HG03103 (cell line): ENCODE measurements at regions not wholly inside any gene's neighbourhood (a gene's known extent, or its start where the extent isn't known, plus 50 kb on each side); places are given as distances from the start of the nearest gene placed in this dataset.
"Not testable (repeated sequence)": the region's sequence is repeated elsewhere in the genome, so short reads cannot be mapped to it uniquely, and the experiment has no call there.

Experiments
- ATAC-seq: cut with Tn5 transposase; IDR thresholded peaks from one replicate; pipeline ENCODE4 v1.9.1; 2021; ENCODE audit warnings: low read depth; ENCODE audit not compliant: unreplicated experiment

- peak; percentile 65 for ATAC-seq
These were observed 240.8 kb downstream of the KIF20B start for GRCh38 chr10:89942217-89942616.

- ATAC-seq: no peak
These were observed 242.7 kb downstream of the KIF20B start for GRCh38 chr10:89944138-89944537.

DNA sequence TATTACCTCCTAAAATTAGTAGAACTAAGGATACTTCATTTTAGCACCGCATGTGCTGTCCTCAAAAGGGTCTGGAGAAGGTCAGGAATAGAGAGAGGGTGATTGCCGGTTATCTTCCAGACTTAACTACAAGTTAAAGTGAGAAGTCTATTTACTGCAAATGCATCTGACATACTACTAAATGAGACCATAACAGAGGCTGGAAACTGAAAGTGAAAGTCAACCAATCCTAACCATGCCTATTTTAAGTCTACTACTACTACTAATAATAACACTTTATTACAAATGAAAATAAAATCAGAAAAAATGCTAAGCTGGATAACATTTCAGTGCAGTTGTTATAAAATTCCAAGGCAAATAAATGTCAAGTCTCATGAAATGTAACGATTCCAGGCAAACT lies 244.7 kb downstream of the KIF20B start:
- no peak for ATAC-seq

GRCh38 chr10:89949496-89949895 lies 248.1 kb downstream of the KIF20B start:
- no peak for ATAC-seq

DNA sequence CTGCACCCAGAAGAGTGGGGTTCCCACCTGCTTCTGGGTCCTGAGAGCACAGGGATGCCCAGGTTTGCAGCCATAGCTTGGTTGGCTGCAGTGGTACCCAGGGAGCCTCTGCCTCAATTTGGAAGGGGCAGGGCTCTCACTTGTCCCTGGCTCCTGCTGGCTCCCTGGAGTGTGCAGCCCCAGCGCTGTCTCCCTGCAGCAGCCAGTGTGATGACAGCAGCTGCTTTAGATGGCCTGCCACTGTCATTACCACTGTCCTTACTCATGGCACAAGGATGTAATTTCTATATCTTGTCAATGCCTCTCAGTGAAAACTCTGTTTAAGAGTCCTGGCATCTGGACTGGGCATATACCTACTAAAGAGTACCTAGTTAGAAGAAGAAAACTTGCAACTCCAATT lies 250.9 kb downstream of the KIF20B start:
- ATAC-seq: no peak

DNA sequence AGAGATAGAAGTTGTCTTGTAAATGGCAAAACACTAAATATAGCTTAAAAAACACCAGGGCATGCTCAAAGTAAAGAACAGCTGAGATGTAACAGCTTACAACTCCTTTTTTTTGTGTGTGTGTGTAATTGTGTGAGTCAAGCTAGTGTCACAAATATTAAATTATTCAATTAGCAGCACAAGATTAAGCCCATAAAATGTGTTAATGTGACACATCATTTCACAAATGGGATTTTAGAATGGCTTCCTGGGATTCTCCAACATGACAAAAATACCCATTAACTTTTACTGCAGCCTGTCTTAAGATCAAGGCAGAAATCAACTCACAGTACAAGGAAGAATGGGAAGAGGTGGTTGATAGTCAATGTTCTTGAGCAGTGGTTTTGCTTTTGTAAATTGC lies 251.4 kb downstream of the KIF20B start:
- ATAC-seq: no peak

DNA sequence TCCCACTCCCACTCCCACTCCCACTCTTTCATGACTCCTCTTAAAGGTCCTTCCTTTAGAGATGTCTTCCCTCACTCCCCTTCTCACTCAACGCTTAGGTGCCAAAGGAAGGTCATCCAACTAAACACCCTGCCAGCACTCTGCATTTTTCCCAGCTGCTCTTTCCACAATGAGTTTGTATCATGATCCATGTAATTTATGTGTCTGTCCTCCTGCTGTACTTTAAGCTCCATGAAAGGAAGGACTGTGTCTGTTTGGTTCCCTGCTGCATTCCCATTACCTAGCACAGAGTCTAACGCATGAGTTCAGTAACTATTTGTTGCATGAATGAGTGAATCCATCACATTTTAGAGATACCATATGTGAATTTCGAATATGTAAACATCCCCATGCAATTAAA lies 252.7 kb downstream of the KIF20B start:
- ATAC-seq: no peak

DNA sequence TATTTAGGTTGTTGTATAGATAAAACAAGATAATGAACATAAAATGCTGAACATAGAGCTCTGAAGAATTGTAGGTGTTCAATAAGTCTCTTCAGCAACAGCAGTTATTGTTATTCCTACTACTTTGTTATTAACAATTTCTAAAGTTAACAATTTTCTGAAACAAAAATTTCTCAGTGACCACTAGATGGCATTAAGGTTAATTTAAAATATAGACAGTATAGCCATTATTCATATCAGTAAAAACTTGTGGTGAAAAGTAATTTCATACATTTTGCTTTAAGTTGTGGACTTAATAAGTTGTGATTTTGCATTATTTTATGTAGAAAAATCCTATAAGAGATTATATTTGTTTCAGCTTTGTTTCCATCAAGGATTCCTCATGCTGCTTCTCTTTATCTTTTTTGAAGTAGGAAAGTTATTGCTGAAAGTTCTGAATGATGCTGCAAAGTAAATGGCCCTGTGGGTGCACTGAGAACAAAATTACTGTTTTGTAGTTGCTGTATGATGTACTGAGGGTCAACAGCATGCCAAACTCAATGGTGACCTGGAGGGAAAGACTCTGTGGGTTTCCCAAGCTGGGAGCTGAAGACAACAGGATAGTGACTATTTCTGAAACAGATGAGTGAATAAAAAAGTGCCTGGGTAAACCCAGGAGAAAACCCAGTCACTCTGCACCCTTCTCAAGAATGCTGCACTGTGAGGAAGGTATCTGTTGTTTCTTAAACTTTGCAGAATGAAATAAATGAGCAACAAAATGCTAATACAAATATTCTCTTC lies 253.6 kb downstream of the KIF20B start:
- no peak for ATAC-seq

DNA sequence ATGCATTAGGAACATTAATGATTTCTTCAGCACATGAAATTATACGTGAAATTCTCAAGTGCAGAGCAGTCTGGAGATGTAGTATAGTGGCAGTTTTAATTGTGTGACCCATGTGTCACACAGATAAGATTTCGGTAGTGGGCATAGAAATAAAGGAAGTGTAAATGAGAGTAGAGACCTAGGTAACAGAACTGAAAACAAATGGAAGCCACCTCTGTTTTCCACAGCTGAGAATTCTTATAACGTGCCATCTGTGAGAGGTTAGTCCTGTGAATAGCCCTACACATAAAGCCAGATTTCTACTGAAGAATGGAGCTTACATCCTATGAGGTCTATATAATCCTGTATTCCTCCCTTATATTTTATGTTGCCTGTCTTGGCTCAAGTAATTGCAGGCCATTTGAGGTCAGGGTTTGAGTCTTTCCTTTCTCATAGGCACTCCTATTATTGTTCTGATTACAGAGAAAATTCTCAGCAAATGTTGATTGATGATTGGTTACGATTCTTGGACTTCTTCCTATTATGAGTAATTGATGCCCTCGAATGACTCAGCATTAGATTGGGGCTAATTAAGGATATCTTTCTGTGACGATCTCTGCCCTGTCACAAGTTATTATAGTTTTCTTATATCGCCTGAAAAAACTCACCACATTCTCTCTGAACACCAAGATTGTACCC lies 258.2 kb downstream of the KIF20B start:
- peak; percentile 44 for ATAC-seq

- no peak for ATAC-seq
These were observed 262.2 kb downstream of the KIF20B start for GRCh38 chr10:89963451-89964102.

- ATAC-seq: no peak
These were observed 264.8 kb downstream of the KIF20B start for GRCh38 chr10:89966211-89966610.

DNA sequence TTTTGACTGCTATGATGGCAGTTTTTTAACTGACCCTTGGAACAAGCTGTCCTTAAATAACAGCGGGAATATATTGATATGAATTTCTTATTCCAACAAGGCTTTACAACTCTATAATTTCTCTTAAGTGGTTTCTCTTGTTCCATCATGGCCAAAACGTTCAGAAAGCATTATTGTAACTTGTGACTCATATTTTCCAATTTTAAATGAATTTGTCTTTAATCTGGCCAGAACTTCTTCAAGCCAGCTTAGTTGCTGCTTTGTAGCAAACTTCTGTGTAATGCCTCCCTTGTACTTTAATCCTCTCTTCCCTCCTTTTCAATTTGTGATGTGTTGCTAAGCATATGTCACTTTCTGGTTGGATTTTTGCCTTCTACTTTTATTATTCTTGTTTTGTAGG lies 271.9 kb downstream of the KIF20B start:
- no peak for ATAC-seq

DNA sequence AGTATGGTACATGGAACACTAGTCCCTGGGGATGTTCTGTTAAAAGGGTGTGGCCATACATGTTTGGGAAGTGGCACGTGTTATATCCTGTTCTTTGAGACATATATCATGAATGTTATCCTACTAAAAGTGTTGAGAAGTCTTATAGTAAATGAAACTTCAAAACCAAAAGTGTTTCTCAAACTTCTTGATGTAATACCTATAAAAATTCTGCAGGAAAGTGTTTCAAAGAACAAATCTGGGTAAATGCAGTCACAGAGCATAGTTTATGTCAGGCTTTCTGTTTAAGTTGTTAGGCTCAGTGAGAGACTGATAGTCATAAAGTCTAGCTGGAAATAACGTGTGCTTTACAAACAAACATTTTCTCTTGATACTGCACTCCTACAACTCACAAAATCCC lies 273.7 kb downstream of the KIF20B start:
- no peak for ATAC-seq

- no peak for ATAC-seq
These were observed 274.4 kb downstream of the KIF20B start for GRCh38 chr10:89975771-89976170.

DNA sequence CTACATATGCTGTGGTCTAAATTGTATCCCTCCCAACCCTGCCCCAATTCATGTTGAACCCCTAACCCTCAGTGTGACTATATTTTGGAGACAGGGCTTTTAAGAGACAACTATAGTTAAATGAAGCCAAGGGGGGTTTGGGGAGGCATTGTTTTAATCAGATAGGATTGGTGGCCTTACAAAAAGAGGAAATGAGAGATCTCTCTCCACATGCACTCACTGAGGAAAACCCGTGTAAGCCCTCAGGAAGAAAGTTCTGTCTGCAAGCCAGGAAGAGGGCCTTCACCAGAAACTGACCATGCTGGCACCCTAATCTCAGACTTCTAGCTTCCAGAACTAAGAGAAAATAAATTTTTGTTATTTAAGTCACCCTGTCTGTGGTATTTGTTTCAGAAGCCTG lies 276.7 kb downstream of the KIF20B start:
- no peak for ATAC-seq

DNA sequence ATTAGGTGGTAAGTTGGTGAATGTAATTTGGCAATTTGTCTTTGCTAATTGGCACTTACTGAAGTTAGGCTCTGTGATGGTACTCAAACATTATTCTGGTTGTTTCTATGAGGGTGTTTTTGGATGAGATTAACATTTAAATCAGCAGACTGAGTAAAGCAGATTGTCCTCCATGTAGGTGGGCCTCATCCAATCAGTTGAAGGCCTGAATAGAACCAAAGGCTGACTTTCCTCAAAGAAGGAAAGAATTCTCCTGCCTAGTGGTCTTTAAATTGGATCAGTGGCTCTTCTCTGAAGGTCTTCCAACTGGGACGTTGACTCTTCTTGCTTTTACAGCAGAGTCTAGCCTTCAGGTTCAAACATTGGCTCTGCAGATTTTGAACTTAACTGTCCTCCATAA lies 278.3 kb downstream of the KIF20B start:
- ATAC-seq: no peak

DNA sequence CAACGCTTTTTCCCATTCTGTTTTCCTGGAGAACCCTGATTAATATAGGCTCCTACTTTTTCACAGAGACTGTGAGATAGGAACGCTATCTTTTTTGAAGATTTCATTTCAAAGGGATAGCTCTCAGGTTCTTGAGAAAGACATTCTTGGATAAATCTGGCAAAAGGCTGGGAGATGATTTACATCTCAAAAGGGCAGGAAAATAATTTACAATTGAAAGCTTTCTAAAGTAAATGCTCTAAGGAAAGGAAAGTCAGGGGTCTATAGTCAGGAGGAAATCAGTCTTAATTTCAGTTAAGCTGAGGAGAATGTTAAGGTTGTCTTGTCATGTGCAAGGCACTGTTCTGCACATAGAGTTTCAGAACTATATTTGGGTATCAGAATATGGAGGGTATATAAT lies 278.8 kb downstream of the KIF20B start:
- no peak for ATAC-seq

GRCh38 chr10:89981891-89982290 lies 280.5 kb downstream of the KIF20B start:
- ATAC-seq: no peak

- ATAC-seq: no peak
These were observed 284.1 kb downstream of the KIF20B start for GRCh38 chr10:89985446-89985845.

DNA sequence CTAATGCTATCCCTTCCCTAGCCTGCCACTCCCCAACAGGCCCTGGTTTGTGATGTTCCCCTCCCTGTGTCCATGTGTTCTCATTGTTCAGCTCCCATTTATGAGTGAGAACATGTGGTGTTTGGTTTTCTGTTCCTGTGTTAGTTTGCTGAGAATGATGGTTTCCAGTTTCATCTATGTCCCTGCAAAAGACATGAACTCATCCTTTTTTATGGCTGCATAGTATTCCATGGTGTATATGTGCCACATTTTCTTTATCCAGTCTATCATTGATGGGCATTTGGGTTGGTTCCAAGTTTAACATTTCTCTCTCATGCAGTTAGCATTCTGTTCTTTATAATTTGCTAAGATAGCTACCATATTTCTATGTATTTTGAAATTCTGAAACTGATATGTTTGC lies 287.0 kb downstream of the KIF20B start:
- ATAC-seq: not testable (repeated sequence)

- ATAC-seq: no peak
These were observed 291.2 kb downstream of the KIF20B start for GRCh38 chr10:89992575-89992974.

DNA sequence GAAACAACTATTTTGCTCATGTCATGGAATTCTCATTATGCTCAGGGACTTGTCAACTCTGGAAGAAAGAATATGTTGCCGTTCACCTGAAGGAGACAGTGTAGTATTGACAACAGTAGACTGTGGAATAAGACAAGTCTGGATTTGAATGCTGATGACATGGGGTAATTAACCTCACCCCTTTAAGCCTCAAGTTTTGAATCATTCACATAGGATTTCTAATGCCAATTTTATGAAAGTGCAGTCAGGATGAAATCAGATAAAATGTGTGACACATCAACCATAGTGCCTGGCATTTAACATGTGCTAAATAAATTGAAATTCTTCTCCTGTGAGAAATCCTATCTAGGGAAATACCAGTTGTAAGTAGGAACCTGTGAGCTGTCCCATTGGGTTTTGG lies 305.8 kb downstream of the KIF20B start:
- no peak for ATAC-seq
